Ecto neural progenitor cell (in vitro differentiated cells): ENCODE measurements at regions not wholly inside any gene's neighbourhood (a gene's known extent, or its start where the extent isn't known, plus 50 kb on each side); places are given as distances from the start of the nearest gene placed in this dataset.

Experiments
- DNase-seq: peaks from one replicate; pipeline ENCODE4 v3.0.0-alpha.2; 2018; ENCODE audit warnings: low spot score

GRCh38 chr14:104370256-104370870, 209.2 kb upstream of the C14orf180 start:
- DNase-seq: no peak

GRCh38 chr14:104371031-104371430, 208.5 kb upstream of the C14orf180 start:
- no peak for DNase-seq

GRCh38 chr14:104371917-104372316, 207.6 kb upstream of the C14orf180 start:
- DNase-seq: no peak

- no peak for DNase-seq
Observed at GRCh38 chr14:104372390-104373054, 207.0 kb upstream of the C14orf180 start.

- DNase-seq: no peak
Observed at GRCh38 chr14:104373055-104373854, 206.3 kb upstream of the C14orf180 start.

GRCh38 chr14:104373855-104374717, 205.5 kb upstream of the C14orf180 start:
- DNase-seq: no peak

GRCh38 chr14:104374718-104375080, 204.9 kb upstream of the C14orf180 start:
- no peak for DNase-seq

GRCh38 chr14:104375551-104376201, 203.9 kb upstream of the C14orf180 start:
- DNase-seq: no peak

- no peak for DNase-seq
Observed at GRCh38 chr14:104376202-104377140, 203.1 kb upstream of the C14orf180 start.

GRCh38 chr14:104377256-104377655, 202.3 kb upstream of the C14orf180 start:
- DNase-seq: no peak

GRCh38 chr14:104378698-104379113, 200.9 kb upstream of the C14orf180 start:
- DNase-seq: no peak

GRCh38 chr14:104382361-104383087, 197.0 kb upstream of the C14orf180 start:
- DNase-seq: no peak

- no peak for DNase-seq
Observed at GRCh38 chr14:104383088-104383995, 196.2 kb upstream of the C14orf180 start.

- DNase-seq: no peak
Observed at GRCh38 chr14:104383996-104384775, 195.4 kb upstream of the C14orf180 start.

- DNase-seq: no peak
Observed at GRCh38 chr14:104384776-104385071, 194.8 kb upstream of the C14orf180 start.

- DNase-seq: no peak
Observed at GRCh38 chr14:104385111-104385510, 194.5 kb upstream of the C14orf180 start.

GRCh38 chr14:104385531-104386101, 193.9 kb upstream of the C14orf180 start:
- DNase-seq: no peak
